GM18909 (cell line): ENCODE measurements at regions not wholly inside any gene's neighbourhood (a gene's known extent, or its start where the extent isn't known, plus 50 kb on each side); places are given as distances from the start of the nearest gene placed in this dataset.

Experiments
- ATAC-seq: cut with Tn5 transposase; IDR thresholded peaks from one replicate; pipeline ENCODE4 v1.9.1; 2021; ENCODE audit warnings: mild to moderate bottlenecking; ENCODE audit not compliant: unreplicated experiment, poor library complexity

DNA sequence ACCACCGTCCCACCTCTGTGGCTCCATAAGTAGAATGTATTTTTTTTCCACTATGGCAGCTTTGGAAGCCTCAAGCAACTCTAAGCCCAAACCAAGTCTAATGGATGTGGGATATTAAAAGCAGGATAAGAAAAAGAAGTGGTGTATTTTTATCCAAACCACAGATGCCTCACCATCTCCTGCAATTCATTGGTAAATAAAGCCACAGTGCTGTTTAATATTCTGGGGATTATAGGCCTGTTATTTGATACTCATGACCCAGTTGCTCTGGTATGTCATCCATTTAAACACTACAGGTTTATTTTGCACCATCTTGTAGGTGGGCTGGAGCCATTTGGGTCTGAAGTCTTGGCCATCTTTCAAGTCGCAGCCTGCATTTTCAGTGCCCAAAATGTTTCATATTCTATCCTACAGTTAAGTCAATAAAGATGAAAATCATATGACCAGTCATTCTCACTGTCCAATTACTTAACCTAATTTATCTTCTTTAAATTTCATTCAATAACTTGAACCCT is 279.5 kb upstream of the EPHA4 start:
- no peak for ATAC-seq

GRCh38 chr2:221850076-221850475 is 278.0 kb upstream of the EPHA4 start:
- no peak for ATAC-seq

GRCh38 chr2:221848286-221848685 is 276.2 kb upstream of the EPHA4 start:
- no peak for ATAC-seq

- no peak for ATAC-seq
These were observed 272.9 kb upstream of the EPHA4 start for GRCh38 chr2:221845021-221845365.

- peak; percentile 78 for ATAC-seq
These were observed 272.3 kb upstream of the EPHA4 start for GRCh38 chr2:221844212-221845020.

GRCh38 chr2:221836095-221836494 is 264.0 kb upstream of the EPHA4 start:
- ATAC-seq, result no peak

GRCh38 chr2:221833966-221834365 is 261.9 kb upstream of the EPHA4 start:
- no peak for ATAC-seq

GRCh38 chr2:221831051-221831450 is 258.9 kb upstream of the EPHA4 start:
- no peak for ATAC-seq

- no peak for ATAC-seq
These were observed 250.3 kb upstream of the EPHA4 start for GRCh38 chr2:221822416-221822815.

DNA sequence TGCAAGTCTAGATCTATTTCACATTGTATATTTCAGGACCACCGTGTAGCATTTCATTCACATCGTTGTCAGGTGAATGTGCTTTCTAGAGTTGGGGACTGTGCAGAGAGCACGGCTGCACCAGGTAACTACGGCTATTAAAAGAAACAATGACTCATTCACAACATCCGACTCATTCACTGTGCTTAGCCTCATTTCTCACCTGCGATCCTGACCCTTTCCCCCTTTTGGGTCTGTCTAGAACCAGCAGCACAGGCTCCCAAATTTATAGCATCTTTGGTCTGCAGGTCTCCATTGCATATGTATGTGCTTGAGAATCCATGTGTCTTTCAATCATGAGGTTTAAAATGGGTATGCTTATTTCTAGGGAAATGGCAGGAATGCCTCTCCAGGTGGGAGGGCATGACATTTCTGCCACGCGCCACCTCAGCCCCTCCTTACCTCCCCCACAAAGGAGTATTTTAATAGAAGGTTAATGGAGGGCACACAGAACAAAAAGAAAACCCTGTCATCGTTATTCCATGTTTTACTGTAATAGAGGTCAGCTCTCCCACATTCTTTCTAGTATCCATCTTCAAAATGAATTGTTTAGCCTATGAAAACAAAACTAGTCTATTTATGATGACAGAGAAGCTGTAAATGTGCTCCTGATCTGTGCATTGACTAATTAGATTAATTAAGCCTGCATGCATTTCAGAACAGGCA is 246.7 kb upstream of the EPHA4 start:
- ATAC-seq, result no peak

DNA sequence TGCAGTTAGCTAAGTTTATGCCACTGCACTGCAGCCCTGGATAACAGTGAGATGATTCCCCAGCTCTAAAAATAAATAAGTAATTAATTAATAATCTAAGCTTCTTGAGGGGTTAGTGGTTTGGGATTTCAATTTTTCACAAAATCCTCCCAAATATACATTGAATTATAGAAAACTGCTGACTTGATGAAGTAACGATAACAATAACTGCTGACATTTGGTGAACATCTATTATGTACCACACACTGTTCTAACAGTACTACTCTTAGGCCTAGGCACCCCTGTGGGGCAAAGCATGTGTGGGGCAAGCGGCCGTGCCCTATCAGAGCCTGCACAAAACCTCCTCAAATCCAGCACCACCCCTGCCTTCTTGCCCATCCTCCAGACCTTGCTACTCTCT is 245.8 kb upstream of the EPHA4 start:
- ATAC-seq, result no peak

DNA sequence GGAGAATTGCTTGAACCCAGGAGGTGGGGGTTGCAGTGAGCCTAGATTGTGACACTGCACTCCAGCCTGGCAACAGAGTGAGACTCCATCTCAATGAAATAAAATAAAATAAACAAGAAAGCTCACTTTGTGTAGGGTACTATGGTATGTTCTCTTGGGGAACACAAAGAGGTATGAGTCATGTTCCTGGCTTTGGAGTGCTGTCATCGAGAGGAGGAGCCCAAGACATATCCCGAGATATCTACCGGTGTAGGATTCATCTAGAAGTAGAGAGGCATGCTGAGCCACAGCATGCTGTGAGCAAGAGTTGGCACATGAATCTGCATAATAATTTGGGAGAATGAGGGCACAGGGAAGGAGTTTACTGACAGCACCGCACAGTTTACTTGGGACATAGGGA is 244.9 kb upstream of the EPHA4 start:
- ATAC-seq, result no peak

GRCh38 chr2:221816566-221816965 is 244.5 kb upstream of the EPHA4 start:
- ATAC-seq, result no peak

- no peak for ATAC-seq
These were observed 238.5 kb upstream of the EPHA4 start for GRCh38 chr2:221810650-221811049.

GRCh38 chr2:221810245-221810644 is 238.1 kb upstream of the EPHA4 start:
- no peak for ATAC-seq

GRCh38 chr2:221808488-221808887 is 236.4 kb upstream of the EPHA4 start:
- no peak for ATAC-seq

DNA sequence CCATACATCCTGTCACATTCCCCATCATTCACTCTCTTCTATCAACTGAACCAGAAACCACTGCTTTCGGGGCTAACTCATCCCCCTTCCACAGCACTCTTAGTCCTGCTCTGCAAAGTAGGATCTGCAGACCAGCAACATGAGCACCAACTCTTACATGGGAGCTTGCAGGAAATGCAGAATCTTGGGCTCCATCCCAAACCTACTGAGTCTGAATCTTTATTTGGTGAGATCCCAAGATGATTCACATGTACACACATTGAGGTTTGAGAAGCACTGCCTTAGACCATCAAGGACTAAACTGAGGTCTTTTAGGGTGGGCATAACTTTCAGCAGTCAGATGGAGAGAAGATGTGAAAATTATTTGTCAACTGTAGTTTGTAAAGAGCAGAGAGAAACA is 235.6 kb upstream of the EPHA4 start:
- no peak for ATAC-seq

DNA sequence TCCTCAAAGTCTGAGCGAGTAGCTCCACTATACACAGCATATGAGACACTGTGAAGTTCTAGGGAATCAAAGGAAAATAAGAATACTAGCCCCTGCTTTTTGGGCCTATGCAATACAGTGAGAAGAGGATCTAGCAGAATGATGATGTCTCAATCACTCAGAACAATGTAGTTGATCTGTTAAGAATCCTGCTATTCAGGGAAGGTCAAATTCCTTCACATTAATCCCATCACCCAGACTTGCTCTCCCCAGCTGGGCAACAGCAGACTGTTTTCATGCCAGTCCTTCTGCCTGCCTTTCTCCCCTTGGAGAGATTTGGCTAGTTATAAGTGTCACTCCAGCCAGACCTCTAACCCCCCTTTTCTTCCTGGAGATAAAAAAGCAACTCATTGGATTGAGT is 230.0 kb upstream of the EPHA4 start:
- ATAC-seq, result no peak

DNA sequence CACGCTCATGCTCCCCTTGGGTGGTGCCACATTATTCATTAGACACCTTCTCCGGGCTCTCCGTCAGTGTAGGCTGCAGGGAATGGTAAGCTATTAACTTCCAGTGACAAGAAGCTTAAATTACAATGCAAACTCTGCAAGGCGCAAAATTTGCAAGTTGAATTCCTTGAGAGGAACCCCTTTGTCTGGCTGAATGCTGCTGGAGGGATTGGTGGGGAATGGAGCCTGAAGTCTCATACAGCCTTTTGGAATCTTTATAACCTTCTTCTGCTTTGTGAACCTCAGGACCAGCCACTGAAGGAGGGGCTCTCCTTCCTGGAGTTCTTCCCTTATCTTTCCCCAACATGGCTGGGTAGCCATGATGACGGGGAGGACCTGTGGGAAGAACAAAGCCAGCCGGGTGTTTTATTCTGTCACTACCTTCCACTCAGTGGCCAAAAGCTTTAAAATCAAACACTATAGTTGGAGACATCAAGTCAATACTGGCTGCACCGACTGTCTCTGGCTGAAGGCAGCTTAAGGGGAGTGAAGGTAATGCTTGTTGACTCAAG is 220.9 kb upstream of the EPHA4 start:
- ATAC-seq, result no peak

DNA sequence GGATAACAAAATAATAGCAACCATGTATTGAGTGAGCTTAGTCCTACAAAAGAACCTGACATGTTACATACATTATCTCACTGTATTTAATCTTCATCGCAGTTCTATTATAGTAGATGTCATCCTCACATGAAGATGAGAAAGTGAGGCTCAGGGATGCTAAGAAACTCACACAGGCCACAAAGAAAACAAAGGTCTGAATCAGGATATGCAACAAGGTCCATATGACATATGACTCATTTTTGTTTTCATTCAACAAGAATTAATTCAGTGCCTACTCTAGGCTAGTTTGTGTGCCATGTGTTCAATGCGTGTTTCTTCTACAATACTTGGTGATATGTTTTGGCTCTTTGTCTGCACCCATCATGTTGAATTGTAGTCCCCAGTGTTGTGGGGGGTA is 219.7 kb upstream of the EPHA4 start:
- no peak for ATAC-seq

- ATAC-seq, result no peak
These were observed 215.5 kb upstream of the EPHA4 start for GRCh38 chr2:221787561-221787960.
